Testis (tissue), 2 donors: ENCODE measurements at regions not wholly inside any gene's neighbourhood (a gene's known extent, or its start where the extent isn't known, plus 50 kb on each side); places are given as distances from the start of the nearest gene placed in this dataset.
"Not testable (repeated sequence)": the region's sequence is repeated elsewhere in the genome, so short reads cannot be mapped to it uniquely, and the experiment has no call there.

ENCODE experiments used
- POLR2A ChIP-seq: fragments of 450-650 bp; IDR thresholded peaks from one replicate; pipeline ENCODE4 v1.6.1; 2017; ENCODE audit warnings: antibody characterized with exemption, mild to moderate bottlenecking, moderate library complexity
- TF ChIP-seq, protein P1 (sequence below), 3 experiments: fragments of 450-650 bp in 2 of 3; fragments of 200-600 bp in 1 of 3; sonication (generic) in 1 of 3; IDR thresholded peaks; one replicate each; pipeline ENCODE4 v1.5.1; 2016 to 2019; ENCODE audit warnings: antibody characterized with exemption in 3 of 3, mild to moderate bottlenecking in 2 of 3, moderate library complexity in 1 of 3

DNA sequence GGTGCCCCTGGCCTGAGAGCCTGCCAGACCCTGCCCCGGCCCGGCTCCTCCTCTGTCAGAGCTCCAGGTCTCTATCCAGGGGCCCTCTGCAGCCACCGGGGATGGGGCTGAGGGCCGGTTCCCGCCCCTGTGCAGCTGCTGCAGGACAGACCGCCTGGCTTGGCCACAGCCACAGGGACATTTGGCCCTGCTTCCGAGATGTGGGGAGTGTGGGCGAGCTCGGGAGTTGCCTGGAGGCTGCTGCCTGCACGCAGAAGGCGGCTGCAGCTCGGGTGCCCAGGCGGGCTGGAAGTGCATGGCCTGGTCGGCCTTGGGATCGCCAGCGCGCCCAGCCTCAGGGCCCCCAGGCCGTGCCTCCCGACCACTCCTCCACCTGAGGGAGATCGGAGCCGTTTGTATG is 284.8 kb downstream of the CWH43 start:
- TF ChIP-seq, protein P1, sequence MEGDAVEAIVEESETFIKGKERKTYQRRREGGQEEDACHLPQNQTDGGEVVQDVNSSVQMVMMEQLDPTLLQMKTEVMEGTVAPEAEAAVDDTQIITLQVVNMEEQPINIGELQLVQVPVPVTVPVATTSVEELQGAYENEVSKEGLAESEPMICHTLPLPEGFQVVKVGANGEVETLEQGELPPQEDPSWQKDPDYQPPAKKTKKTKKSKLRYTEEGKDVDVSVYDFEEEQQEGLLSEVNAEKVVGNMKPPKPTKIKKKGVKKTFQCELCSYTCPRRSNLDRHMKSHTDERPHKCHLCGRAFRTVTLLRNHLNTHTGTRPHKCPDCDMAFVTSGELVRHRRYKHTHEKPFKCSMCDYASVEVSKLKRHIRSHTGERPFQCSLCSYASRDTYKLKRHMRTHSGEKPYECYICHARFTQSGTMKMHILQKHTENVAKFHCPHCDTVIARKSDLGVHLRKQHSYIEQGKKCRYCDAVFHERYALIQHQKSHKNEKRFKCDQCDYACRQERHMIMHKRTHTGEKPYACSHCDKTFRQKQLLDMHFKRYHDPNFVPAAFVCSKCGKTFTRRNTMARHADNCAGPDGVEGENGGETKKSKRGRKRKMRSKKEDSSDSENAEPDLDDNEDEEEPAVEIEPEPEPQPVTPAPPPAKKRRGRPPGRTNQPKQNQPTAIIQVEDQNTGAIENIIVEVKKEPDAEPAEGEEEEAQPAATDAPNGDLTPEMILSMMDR (IDR thresholded peaks at IDR 0.05): not testable (repeated sequence)
- TF ChIP-seq POLR2A: not testable (repeated sequence)
